Dermis microvascular lymphatic vessel endothelial cell (primary cell): ENCODE measurements at regions not wholly inside any gene's neighbourhood (a gene's known extent, or its start where the extent isn't known, plus 50 kb on each side); places are given as distances from the start of the nearest gene placed in this dataset.
A peak's percentile ranks its signal among the peaks of the same experiment; 100 is the strongest.
"Not testable (repeated sequence)": the region's sequence is repeated elsewhere in the genome, so short reads cannot be mapped to it uniquely, and the experiment has no call there.

Source experiments
- DNase-seq, 2 donors: peaks; one replicate each; pipeline versions ENCODE4 v3.0.0 to v3.0.0-alpha.2; 2010; ENCODE audit warnings: low read depth in 2 of 2

DNA sequence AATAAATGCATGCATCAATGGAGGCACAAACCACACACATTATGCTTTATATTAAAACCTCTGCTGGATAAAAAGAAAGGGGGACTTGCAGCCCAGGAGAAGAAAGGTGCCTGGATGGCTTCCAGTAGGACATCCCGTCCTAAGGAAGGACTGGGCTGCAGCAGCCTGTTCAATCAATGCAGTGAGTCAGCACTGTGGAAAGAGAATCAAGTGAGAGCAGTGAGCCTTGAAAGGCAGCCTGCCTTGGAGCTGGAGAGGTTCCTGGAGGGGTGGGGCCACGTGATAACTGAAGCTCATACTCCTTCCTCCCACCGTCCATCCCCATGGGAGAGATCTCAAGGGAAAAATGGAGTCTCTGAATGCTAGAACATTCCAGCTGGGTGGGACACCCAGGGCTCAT, 501.2 kb downstream of the ADRA2A start:
- no peak for DNase-seq

DNA sequence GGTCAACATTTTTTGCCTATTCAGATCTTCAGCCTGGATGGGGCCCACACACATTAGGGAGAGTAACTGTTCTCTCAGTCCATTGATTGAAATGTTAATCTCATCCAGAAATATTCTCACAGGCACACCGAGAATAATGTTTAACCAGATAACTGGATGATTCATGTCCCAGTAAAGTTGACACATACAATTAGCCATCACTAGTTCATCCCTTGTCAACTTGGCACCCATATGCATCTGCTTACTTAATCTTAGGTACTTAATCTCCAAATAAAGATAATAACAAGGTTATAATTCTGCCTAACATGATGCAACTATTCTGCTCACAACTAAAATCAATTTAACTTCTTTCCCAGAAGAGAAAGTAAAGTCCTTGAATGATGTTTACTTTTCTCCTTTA, 502.6 kb downstream of the ADRA2A start:
- DNase-seq: no peak

DNA sequence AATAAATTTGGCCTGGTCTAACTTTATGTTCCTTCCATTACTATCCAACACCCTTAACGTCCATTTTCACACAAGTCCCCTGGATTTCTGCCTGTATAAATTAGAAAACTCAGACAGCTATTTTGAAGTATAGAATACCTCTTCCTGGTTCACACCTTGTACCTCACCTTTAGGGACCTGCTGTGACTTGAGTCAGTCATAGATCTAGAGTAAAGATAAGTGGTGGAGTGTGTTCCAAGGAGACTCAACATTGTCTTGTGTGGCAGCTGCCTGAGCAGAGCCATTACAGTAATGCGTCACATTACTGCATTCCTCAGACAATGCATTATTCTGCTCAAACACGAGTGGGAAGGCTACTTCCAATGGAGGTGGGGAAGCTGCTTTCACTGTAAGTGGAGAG, 513.9 kb downstream of the ADRA2A start:
- no peak for DNase-seq

DNA sequence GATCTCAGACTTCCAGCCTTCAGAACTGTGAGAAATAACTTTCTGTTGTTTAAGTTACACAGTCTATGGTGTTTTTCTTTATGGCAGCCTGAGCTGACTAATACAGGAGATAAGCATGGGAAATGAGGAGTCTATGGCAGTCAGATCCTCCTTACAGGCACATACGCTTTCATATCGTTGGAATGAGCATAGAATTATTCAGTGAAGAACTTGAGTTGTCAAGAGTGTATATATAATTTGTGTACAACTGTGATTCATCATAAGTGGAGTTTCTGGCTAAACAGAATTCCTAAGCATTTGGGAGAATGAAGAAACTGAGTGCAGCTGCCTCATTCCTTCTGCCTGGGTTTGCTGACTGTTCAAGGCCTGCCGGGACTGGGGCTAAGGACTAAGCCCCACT, 516.7 kb downstream of the ADRA2A start:
- DNase-seq: no peak

DNA sequence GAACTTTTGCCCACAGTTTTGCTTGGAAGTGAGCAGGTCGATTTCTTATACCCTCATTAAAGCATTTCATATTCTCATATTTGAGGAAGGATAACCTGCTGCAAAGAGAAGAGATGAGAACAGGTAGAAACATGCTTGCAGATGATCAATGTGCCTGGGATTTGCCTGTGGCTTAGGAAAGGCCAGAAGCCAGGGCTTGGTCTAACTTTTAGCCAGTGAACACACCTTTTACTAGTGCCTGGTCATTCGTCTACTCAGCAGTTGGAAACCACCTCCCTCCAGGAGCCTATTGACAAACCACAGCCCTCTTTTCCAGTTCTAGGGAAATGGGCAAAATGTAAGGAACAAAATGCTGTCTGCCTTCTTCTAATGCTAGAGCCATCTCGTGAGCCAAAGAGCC, 518.3 kb downstream of the ADRA2A start:
- no peak for DNase-seq

DNA sequence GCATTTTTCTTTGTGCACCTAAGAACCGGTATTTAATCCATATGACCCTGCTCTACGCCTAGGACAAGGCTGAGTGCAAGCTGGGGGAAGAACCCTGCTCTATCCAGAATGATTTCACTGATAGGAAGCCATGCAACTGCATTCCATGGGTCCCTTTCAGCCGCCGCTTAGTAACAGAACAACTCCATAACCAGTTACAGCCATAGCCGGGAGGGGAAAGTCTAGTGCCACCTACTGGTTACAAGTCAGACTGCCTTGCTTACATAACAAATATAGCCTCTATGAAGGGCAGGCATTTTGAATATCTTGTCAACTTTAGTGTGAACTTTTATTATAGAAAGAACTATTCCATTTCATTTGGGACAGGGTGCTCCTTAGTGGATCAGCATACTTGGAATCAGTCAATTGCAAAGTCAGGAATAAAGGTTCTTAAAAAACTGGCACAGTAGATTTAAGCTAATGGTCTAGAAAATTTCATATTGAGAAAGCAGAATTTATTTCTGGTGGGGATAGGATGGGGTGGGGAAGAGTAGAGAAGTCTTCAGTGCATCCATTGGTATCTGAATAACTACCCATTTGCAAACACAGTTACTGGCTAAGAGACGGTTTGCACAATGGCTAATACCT, 521.7 kb downstream of the ADRA2A start:
- DNase-seq: peak; percentile 46 to 66

DNA sequence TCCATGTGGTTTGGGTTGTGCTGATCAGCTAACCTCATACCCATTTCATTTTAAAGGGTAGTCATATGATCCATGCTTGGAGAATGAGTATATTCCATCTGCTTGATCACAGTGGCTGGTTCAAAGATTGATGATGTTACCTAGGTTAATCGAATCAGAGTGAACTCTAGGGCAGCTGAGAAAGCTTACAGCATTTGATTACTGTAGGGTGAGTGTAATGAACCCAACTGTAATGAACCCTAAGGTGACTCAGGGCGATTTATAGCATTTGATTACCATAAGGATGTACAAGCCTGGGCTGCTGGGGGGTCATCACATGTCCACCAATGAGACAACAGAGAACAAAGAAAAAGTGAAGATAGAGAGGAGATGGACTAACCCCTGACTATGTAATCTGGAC, 523.1 kb downstream of the ADRA2A start:
- no peak for DNase-seq

DNA sequence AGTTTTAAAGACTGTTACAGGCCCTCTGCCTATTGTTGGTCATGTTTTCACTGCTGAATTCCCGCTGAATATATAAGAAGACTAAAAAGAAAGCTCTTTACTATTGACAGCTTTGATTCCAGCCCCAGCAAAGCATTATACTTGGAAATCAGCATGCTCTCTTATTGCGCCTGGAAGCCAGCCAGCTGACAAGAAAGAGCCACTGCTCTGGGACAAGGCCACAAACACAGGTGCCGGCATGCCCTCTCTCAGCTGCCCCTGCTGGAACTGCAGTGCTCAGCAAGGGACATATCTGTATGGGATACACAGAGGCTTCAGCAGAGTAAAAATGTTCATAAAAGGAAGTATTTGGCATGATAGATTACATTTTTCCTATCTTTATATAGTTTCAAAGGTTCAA, 523.9 kb downstream of the ADRA2A start:
- DNase-seq: no peak

DNA sequence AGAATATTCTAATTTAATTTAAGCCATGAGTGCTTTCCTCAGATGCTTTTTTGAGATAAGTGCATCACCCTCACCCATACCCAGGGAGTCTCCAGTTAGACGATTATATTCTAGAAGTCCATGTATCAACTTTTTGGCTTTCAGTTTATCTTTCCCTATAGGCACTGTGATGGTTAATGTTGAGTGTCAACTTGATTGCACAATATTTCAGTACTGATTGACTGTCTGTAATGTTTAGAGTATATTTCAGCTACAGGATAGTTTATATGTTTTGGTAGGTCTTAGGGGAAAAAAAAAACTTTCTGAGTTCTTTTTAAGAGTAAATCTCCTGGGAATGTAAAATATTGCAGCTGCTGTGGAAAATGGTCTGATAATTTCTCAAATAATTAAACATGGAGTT, 535.4 kb downstream of the ADRA2A start:
- no peak for DNase-seq

DNA sequence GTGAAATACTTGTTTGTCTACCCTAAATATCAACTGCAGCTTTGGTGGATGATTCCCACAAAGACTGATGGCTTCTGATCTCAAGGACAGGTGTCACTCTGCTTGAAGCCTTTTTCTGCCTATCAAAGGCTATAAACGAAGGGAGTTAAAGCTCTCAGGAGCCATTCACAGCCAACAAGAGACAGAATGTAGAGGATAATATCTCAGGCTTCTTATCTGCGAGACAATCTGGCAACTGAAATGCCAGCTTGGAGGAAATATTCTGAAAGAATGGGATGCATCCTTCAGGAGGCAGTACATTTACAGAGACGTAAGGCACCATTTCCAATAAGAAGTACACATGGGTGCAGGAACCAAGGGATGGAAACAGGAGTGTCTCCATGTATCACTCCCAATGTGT, 549.4 kb downstream of the GPAM start:
- DNase-seq: no peak

DNA sequence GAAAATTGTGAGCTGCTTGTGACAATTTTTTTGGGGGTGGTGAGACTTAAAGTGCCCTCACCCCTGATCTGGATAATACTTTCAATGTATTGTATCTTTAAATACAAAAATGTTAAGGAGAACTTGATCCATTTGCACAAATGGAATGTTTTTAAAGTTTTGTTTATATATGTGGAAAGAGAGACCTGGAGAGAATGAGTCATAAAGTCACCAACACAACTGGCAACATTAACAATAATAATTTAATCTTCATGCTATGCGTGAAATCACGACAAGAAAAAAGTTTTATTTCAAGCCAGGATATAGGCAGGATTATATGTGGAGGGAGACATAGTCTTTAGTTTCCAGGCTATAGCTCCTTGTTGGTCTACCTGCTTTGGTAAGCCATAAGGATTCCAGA, 537.5 kb downstream of the GPAM start:
- no peak for DNase-seq

DNA sequence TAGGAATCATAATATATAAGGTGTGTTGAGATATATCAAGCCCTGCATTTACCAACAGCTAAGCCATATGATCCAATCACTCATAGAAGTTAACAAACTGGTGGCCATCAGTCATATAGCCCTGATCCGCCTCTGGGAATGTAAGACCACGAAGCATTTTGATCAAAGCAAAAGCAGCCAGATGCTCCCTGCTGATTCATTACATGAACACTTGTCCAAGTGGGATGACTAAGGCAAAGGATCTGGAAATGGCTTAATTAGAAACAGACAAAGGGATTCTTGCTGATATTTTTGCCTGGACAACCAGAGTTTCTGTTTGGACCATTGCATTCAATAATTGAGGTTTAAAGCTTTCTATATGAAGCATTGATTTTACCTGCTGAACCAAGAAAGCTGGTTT, 535.5 kb downstream of the GPAM start:
- no peak for DNase-seq

DNA sequence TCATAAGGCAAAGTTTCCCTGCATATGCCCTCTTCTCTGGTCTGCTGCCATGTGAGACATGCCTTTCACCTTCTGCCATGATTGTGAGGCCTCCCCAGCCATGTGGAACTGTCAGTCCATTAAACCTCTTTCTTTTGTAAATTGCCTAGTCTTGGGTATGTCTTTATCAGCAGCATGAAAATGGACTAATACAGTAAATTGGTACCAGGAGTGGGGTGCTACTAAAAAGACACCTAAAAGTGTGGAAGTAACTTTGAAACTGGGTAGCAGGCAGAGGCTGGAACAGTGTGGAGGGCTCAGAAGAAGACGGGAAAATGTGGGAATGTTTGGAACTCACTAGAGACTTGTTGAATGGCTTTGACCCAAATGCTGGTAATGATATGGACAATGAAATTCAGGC, 534.5 kb downstream of the GPAM start:
- not testable (repeated sequence) for DNase-seq

DNA sequence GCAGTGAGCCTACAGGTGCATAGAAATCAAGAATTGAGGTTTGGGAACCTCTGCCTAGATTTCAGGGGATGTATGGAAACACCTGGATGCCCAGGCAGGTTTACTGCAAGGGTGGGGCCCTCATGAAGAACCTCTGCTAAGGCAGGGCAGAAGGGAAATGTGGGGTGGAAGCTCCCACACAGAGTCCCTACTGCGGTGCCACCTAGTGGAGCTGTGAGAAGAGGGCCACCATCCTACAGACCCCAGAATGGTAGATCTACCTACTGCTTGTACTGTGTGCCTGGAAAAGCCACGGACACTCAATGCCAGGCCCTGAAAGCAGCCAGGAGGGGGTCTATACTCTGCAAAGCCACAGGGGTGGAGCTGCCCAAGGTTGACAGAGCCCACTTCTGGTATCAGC, 533.5 kb downstream of the GPAM start:
- no peak for DNase-seq

DNA sequence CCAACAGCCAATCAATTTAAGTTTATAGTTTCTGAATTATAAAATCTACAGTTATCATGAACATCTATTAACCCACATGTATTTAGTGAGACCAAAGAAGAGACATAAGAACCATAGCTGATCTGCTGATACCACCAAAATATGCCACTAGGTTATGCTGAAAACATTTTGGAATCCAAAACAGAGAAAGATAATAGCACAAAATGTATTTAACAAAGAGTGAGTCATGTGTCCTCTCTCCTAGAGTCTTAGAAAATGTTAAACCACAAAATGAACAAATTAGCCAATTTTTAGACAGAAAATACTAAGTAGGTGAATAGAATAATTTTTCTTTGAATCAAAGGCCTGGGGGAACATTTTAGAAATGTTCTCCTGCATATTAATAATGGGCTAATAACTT, 527.5 kb downstream of the GPAM start:
- no peak for DNase-seq

DNA sequence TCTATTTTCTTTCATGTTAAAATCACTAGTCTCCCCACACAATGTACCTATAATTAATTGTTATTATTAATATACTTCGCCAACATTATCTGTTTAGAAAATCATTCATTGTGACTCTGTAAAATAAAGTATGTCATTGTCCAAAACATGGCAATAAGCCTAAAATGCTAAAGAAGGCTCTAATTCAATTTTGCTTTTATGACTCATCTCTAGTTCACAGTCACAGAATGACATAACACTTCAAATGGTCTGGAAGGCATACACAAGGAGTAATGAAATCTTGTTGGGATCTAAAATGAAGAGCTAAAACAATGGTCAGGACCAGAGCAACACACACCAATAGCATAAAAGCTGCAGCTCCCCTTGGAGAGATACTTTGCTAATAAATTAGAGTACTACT, 505.8 kb downstream of the GPAM start:
- DNase-seq: no peak

DNA sequence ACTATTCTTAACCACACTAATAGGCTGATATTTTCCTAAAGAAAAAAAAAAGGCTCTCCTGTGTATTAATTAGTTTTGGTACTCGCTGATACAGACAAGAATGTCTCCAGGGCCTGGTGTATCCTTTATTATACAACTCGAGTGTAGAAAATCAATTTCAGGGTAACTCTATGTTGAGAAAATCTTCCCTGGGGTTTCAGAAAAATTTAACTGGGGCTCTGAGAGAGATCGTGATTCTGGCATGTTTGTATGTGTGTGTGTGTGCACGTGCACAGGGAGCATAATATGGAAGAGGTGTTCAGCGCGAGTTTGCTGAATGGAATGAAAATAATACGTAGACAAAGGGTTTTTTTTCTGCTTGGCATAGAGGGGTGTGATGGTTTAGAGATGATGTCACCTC, 496.8 kb downstream of the GPAM start:
- no peak for DNase-seq

DNA sequence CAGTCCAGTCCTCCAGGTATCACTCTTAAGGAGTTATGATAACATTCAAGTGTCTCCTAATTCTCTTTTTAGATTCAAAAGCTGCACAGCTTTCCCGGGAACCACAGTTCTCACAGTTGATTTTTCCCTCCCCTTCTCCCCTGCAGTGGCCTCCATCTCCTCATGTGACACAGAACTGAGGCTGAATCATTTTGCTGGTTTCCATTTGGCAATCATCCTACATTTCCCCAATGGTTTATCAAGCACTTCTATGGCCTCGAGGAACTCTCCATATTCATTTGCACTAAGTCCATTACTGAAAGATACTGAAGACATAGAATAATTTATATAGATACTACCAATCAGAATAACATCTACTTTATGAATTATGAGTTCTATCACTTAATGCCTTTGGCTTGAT, 484.9 kb downstream of the GPAM start:
- DNase-seq: no peak

DNA sequence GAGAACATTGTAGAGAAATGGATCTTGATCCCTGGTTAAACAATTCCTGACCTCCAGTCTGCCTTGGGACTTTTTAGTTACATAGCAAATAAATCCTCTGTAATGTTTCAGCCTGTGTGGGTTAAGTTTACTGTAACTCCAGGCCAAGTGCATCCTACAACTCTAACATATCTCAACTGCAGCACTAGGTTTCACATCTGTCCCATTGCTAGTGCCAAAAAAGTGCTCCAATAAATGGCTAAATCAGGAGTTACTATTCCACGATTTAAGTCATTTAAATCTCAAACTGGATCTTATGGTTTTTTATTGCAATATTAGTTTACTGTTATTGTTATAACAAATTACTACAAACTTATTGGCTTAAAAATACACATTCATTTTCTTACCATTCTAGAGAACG, 479.6 kb downstream of the GPAM start:
- no peak for DNase-seq

DNA sequence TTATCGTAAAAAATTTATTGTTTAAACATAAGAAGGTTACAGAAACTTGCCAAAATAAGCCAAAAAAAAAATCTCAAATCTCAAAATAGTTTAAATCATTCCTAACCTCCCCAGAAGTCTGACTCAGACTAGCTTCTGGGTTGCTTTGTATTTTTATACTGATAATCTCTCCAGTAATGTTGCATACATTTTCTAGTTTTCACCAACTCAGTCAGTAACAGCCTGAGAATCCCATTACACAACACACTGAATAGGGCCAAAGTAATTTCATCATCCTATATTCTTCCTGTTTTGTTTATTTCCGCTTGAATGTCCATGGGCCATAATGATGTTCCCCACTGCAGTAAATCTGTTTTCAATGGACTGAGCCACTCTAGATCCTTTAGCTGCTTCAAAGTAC, 478.5 kb downstream of the GPAM start:
- no peak for DNase-seq

DNA sequence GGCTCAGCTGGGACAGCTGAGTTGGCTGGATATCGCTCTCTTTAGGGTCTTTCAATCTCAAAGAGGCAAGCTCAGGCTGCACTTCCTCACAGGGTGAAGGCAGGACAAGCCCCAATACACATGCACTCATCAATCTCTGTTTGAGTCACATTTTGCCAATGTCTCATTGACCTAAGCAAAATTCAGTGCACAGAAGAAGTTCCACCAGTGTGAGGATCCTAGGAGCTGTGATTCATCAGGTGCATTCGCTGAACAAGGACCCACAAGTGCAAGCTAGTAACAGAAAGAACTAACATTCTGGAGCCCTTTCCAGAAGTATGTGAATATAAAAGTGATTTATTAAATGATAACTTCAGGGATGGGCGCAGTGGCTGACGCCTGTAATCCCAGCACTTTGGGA, 477.2 kb downstream of the GPAM start:
- DNase-seq: no peak

DNA sequence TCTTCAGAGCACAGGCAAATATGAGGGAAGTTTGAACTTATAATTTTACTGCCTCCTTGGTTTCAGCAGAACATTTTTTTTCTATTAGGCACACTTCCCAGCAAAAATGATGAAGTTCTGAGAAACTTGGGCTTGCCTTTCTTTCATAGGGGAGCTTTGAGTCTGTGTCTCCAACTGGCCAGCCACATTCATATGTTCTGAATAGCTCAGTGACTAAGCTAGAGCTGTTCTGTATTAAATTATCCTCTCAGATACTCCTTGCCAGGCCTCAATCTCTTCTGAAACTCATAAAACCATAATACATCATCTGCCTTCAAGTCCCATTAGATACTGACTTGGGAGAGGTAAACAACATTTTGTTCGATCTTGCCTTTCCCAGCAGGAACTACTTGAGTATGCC, 476.5 kb downstream of the GPAM start:
- DNase-seq: no peak

DNA sequence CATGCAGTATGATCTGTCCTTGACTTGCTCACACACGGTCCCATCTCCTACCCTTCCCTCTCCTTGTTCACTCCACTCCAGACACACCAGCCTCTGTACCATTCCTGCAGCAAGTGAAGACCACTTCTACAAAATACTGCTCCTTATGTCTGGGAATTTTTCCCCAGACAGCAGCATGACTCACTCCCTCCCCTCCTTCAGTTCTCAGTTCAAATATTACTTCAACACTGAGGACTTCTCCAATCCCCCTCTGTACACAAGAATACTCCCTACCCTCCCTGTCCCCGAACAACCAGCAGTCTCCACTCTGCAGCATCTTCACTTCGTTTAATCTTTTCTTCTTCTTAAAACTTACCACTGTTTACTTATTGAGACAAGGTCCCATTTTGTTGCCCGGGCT, 474.0 kb downstream of the GPAM start:
- DNase-seq: no peak

DNA sequence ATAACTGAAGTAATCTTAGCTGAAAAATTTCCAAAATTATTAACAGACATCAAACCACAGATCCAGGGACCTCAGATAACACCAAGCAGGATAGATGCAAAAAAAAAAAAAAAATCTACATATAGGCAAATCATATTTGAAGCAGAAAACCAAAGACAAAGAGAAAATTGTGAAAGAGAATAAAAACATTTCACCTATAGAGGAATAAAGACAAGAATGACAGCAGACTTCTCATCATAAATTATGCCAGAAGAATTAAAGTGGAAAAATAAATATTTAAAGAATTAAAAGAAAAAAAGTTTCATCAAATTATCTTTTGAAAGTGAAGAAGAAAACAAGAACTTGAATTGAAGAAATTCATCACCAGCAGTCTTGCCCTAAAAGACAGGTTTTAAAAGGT, 467.5 kb downstream of the GPAM start:
- DNase-seq: no peak

DNA sequence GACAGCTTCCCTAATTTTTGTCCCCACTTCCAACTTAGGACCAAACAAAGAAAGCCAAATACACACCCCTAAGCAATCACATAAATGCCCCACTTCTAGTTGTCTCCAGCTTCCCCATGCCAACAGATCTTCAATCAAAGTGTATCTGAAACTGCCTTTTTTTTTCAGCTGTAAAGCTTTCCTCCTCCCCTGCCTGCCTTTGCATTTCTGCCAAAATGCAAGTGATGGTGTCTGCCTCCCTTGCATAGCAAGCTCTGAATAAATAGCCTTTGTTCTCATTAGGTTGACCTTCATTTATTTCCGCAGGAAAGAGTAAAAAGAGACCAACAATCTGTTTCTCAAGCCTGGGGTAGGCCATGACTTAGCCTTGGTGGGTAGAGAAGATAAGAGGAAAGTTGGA, 459.4 kb downstream of the GPAM start:
- no peak for DNase-seq
